ENCODE measurements at regions not wholly inside any gene's neighbourhood (a gene's known extent, or its start where the extent isn't known, plus 50 kb on each side); places are given as distances from the start of the nearest gene placed in this dataset.

GRCh38 chr2:88811233-88811632 lies 119.8 kb downstream of the RPIA start:
- Histone ChIP-seq H3K27ac (ENCODE audit: low read depth) (no peak overlapping the region), H3K4me1 (ENCODE audit: insufficient read depth) (no peaks in the 10 kb centered on the region), H3K4me3 (no peak overlapping the region), H2AFZ (no peak overlapping the region), H3K79me2 (replicated peaks; ENCODE audit: insufficient read depth) (no peaks in the 10 kb centered on the region), H3F3A (replicated peaks; ENCODE audit: low read depth) (no peaks in the 10 kb centered on the region), H3K4me2 (no peak overlapping the region), H4K20me1 (replicated peaks; ENCODE audit: insufficient read depth) (no peaks in the 10 kb centered on the region), H3K27me3 (ENCODE audit: insufficient read depth) (no peaks in the 10 kb centered on the region), H3K36me3 (ENCODE audit: insufficient read depth) (0 out of 2 replicates have a peak, but pooled peaks cover 3% of the 10 kb centered on the region), H3K9me2 (ENCODE audit: insufficient read depth) (no peaks in the 10 kb centered on the region)
- Mint-ChIP-seq H3K9me3 (peaks cover 39% of the 10 kb centered on the region), H3K4me3 (no peak overlapping the region), H3K27ac (no peak overlapping the region), H3K27me3 (ENCODE audit: insufficient read depth, low read depth, poor library complexity) (peaks cover 8% of the 10 kb centered on the region), H3K4me1 (no peaks in the 10 kb centered on the region), H3K36me3 (ENCODE audit: low read depth) (peaks cover 12% of the 10 kb centered on the region; the same call in 2 of the 3 replicates)
- TF ChIP-seq POLR2AphosphoS5 (IDR thresholded peaks at IDR 0.05; ENCODE audit: low read depth) (no peak), EZH2phosphoT487 (IDR thresholded peaks at IDR 0.05; ENCODE audit: unreplicated experiment) (no peak), JUNB (IDR thresholded peaks at IDR 0.05; ENCODE audit: unreplicated experiment) (no peak), NANOG (IDR thresholded peaks at IDR 0.05; ENCODE audit: borderline replicate concordance) (no peak), STAT1 (IDR thresholded peaks at IDR 0.05; ENCODE audit: unreplicated experiment) (no peak), CTCF (conservative IDR thresholded peaks at IDR 0.05; ENCODE audit: low read depth in 2 of 2) (no peak), ZNF331 (CRISPR knock-in tag; IDR thresholded peaks at IDR 0.05; ENCODE audit: low read depth) (no peak), EZH2 (IDR thresholded peaks at IDR 0.05; ENCODE audit: low read depth, unreplicated experiment) (no peak), REST (IDR thresholded peaks at IDR 0.05; ENCODE audit: unreplicated experiment) (no peak), ETS1 (IDR thresholded peaks at IDR 0.05) (no peak), ZNF462 (CRISPR knock-in tag; IDR thresholded peaks at IDR 0.05) (no peak), CREB1 (CRISPR knock-in tag; IDR thresholded peaks at IDR 0.05; ENCODE audit: low read depth) (no peak), ZNF114 (CRISPR knock-in tag; IDR thresholded peaks at IDR 0.05) (no peak)
- no peak for DNase-seq (ENCODE audit: low spot score)
- no peak for ATAC-seq
